Astrocyte (in vitro differentiated cells and primary cell): ENCODE measurements at regions not wholly inside any gene's neighbourhood (a gene's known extent, or its start where the extent isn't known, plus 50 kb on each side); places are given as distances from the start of the nearest gene placed in this dataset.

Source experiments
- EZH2 ChIP-seq: IDR thresholded peaks from 2 replicates; pipeline ENCODE4 v1.6.1; 2012; ENCODE audit warnings: mild to moderate bottlenecking, low read length, inconsistent platforms; ENCODE audit not compliant: insufficient read depth
- TF ChIP-seq, protein P1 (sequence below): IDR thresholded peaks from 2 replicates; pipeline ENCODE4 v1.5.1; 2011; ENCODE audit warnings: low read depth, mild to moderate bottlenecking, inconsistent platforms, low read length, moderate library complexity; ENCODE audit not compliant: insufficient read depth

DNA sequence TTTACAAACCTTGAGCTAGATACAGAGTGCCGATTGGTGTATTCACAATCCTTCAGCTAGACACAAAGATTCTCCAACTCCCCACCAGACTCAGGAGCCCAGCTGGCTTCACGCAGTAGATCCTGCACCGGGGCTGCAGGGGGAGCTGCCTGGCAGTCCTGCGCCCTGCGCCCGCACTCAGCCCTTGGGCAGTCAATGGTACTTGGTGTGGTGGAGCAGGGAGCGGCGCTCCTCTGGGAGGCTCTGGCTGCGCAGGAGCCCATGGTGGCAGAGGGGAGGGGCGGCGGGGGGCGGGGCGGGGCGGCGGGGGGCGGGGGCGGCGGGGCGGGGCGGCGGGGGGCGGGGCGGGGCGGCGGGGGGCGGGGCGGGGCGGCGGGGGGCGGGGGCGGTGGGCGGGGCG, 923.4 kb downstream of the SOCS6 start:
- TF ChIP-seq, protein P1, sequence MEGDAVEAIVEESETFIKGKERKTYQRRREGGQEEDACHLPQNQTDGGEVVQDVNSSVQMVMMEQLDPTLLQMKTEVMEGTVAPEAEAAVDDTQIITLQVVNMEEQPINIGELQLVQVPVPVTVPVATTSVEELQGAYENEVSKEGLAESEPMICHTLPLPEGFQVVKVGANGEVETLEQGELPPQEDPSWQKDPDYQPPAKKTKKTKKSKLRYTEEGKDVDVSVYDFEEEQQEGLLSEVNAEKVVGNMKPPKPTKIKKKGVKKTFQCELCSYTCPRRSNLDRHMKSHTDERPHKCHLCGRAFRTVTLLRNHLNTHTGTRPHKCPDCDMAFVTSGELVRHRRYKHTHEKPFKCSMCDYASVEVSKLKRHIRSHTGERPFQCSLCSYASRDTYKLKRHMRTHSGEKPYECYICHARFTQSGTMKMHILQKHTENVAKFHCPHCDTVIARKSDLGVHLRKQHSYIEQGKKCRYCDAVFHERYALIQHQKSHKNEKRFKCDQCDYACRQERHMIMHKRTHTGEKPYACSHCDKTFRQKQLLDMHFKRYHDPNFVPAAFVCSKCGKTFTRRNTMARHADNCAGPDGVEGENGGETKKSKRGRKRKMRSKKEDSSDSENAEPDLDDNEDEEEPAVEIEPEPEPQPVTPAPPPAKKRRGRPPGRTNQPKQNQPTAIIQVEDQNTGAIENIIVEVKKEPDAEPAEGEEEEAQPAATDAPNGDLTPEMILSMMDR: no peak
- no peak for TF ChIP-seq EZH2
